ENCODE measurements at regions not wholly inside any gene's neighbourhood (a gene's known extent, or its start where the extent isn't known, plus 50 kb on each side); places are given as distances from the start of the nearest gene placed in this dataset.

- peaks cover 5% of the 10 kb centered on the region for H3K9me3 ChIP-seq
- no peak for TF ChIP-seq CTCF (IDR thresholded peaks at IDR 0.05)
- WGBS, 3 donors, result 87 to 89% (median 89%) methylated on average over 29 to 32 of the region's 32 CpGs
- intact Hi-C loops (cut with DNase I), result no loop called here
- no peak overlapping the region for H3K27ac ChIP-seq
- DNase-seq (peak in 1 of 2 donors; percentile 27), ATAC-seq (no peak)
- H3K36me3 ChIP-seq (ENCODE audit: insufficient read depth in 1 of 2, low read depth in 1 of 2), result no peaks in the 10 kb centered on the region
- peaks cover 0 to 72% (median 17%) of the 10 kb centered on the region in 3 donors for H3K27me3 ChIP-seq (ENCODE audit: insufficient read depth in 3 of 3, low read length in 2 of 3)
- H3K4me3 ChIP-seq, result no peak overlapping the region
- H3K4me1 ChIP-seq, result no peaks in the 10 kb centered on the region
Measured at GRCh38 chr4:1490011-1490653, 83.9 kb upstream of the NKX1-1 start.

GRCh38 chr4:1489639-1489995 is 83.4 kb upstream of the NKX1-1 start:
- no peak for TF ChIP-seq CTCF (IDR thresholded peaks at IDR 0.05)
- H3K4me1 ChIP-seq, result no peaks in the 10 kb centered on the region
- intact Hi-C loops (cut with DNase I), result no loop called here
- H3K9me3 ChIP-seq, result peaks cover 5% of the 10 kb centered on the region
- H3K36me3 ChIP-seq (ENCODE audit: insufficient read depth in 1 of 2, low read depth in 1 of 2), result no peaks in the 10 kb centered on the region
- H3K4me3 ChIP-seq, result no peak overlapping the region
- peak in 1 of 2 donors; percentile 32 for DNase-seq
- H3K27me3 ChIP-seq (ENCODE audit: insufficient read depth in 3 of 3, low read length in 2 of 3), result peaks cover 0 to 66% (median 17%) of the 10 kb centered on the region in 3 donors
- no peak overlapping the region for H3K27ac ChIP-seq
- WGBS, 3 donors, result 75 to 79% (median 75%) methylated on average over 9 of the region's 9 CpGs
- no peak for ATAC-seq

GRCh38 chr4:1488831-1489638 is 82.8 kb upstream of the NKX1-1 start:
- Histone ChIP-seq H3K36me3 (ENCODE audit: insufficient read depth in 1 of 2, low read depth in 1 of 2) (no peaks in the 10 kb centered on the region), H3K27me3 (ENCODE audit: insufficient read depth in 3 of 3, low read length in 2 of 3) (peaks cover 0 to 63% (median 16%) of the 10 kb centered on the region in 3 donors), H3K27ac (no peak overlapping the region), H3K4me3 (no peak overlapping the region), H3K9me3 (peaks cover 5% of the 10 kb centered on the region), H3K4me1 (no peaks in the 10 kb centered on the region)
- intact Hi-C loops (cut with DNase I), result no loop called here
- no peak for ATAC-seq
- no peak for TF ChIP-seq CTCF (IDR thresholded peaks at IDR 0.05)
- WGBS, 3 donors, result 54 to 56% (median 56%) methylated on average over 28 of the region's 28 CpGs
- DNase-seq, result peak in 1 of 2 donors; percentile 35

GRCh38 chr4:1488357-1488756 is 82.1 kb upstream of the NKX1-1 start:
- no peak for TF ChIP-seq CTCF (IDR thresholded peaks at IDR 0.05)
- peak in 1 of 2 donors; percentile 41 for DNase-seq
- Histone ChIP-seq H3K4me1 (no peaks in the 10 kb centered on the region), H3K36me3 (ENCODE audit: insufficient read depth in 1 of 2, low read depth in 1 of 2) (no peaks in the 10 kb centered on the region), H3K4me3 (no peak overlapping the region), H3K27me3 (ENCODE audit: insufficient read depth in 3 of 3, low read length in 2 of 3) (peaks cover 0 to 61% (median 10%) of the 10 kb centered on the region in 3 donors), H3K27ac (no peak overlapping the region), H3K9me3 (peaks cover 5% of the 10 kb centered on the region)
- intact Hi-C loops (cut with DNase I), result no loop called here
- ATAC-seq, result no peak
- WGBS, 3 donors, result 78 to 86% (median 81%) methylated on average over 7 of the region's 7 CpGs
